Stimulated activated CD8-positive, alpha-beta memory T cell treated with anti-CD3 and anti-CD28 coated beads, Interleukin-4, amount 100 ng/mL, for 4 hours (primary cell): ENCODE measurements at regions not wholly inside any gene's neighbourhood (a gene's known extent, or its start where the extent isn't known, plus 50 kb on each side); places are given as distances from the start of the nearest gene placed in this dataset.

Experiments
- DNase-seq, 2 donors: peaks; one replicate each; pipeline ENCODE4 v3.0.0-alpha.2; 2020; ENCODE audit warnings: low read depth in 2 of 2, low spot score in 1 of 2

- no peak for DNase-seq
Measured at GRCh38 chr6:43911354-43912115, 141.5 kb downstream of the VEGFA start.

DNA sequence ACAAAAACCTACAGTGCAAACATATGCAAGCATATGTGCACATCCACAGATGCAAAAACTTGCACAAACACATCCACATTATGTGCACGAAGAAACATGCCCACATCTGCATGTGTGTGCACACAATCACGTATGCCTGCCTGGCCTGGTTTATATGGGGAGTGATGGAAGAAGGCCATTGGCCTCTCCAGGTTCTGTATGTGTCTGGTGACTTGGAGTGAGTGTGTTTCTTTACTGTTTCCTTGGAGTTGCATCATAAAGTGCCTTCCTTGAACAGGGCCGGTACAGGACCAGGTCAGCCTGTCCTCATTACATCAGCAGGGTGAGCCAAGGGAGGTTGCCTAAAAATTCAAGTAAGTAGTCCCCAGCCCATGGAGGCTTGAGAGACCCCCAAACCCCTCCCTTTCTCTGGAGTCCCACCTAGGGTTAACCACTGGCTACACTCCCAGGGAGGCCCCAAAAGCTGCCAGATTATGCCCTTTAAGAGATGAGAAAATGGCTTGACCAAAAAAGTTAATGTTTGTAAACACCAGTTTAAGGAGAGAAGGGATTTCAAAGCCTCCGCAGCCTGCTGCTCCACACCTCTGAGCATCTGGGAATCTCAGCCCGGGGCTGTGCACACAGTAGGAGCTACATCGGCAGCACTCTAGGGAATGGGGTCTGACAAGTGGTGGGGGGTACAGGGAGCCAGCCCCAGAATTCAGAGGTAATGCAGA lies 140.8 kb downstream of the VEGFA start:
- DNase-seq, result no peak

DNA sequence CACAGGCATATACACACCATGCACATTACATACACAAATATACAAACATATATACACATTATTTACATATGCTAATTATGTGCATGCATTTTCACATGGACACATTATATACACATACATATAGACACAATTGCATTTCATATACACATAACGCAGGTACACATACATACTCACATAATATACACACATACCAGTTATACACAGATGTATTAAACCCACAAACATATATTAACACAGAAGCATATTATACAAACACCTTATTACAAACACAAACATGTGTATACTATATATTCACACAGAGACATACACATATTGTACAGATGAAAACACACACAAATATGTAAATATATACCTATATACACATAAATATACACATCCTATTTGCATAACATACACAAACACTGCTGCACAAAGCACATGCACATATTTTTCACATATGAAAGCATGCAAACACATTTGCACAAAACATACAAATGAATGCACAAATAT lies 140.2 kb downstream of the VEGFA start:
- DNase-seq, result no peak

DNA sequence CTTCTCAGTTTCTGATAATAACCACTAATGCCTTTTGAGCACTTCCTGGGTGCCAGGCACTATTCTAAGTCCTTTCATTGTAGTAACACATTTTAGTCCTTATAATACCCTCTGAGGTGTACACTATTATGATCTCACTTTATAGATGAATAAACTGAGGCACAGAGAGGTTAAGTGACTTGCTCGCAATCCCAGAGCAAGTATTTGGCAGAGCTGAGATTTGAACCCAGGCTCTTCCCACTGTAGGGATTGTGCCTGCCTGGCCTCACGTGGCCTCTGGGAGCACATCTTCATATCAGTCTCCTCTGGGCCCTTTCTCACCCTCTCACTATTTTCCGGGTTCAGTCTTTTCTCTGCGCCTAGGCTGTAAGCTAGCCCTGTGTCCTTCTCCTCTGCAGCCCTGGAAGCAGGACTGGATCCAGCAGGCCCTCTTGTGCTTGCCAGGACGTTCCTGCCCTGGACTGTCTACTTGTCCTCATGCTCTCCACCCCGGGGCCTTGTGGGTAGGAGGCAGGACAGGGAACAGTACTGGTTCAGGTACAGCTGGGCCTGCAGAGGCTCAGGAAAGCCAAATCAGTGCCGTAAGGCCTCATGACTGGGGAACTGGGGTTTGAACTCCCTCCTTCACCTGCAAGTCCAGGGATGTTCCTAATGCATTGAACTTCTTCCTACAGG lies 139.6 kb downstream of the VEGFA start:
- DNase-seq, result no peak

DNA sequence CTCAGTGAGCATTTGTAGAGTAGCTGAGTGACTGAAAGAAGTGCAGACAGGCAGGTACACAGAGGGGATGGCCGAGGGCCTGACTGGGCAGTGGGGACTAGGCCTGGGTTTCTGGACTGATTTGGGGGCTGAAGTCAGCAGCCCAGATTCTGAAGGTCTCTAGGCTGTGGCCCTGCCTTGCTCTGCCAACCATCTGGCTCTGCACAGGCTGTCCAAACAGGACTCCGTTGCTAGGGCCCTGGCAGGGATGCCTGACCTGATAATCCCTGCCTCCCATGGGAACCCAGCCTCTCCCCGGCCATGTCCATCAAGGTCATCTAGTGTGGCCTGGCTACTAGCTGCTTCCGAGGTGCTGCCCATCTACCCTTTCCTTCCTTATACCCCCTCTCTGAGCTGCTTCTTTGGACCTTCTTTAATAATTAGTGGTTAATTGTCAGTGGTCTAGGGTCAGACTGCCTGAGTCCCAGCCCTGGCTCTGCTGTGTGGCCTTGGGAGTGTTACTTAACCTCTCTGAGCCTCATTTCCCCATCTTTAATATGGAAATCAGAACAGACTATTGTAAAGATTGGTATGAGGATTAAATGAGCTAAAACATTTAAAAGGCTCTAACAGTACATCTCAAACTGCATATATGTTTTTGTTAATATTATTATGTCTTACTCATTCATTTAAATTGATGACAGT lies 137.9 kb downstream of the VEGFA start:
- no peak for DNase-seq

DNA sequence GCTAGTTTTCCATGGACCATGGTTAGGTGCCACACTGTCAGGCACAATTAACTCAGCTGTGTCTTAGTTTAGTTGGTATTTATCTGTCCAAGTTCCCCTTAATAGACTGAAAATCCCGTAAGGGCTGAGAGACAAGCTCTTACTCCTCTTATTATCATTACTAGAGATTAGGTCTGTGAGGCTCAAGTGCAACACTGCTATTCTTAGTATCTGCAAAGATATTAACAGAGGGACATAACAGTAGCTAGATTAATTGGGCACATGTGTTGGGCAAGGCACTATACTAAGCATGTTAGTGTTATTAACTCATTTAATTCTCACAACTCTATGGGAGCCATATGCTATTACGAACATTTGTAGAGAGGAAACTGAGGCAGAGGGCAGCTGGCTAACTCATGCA lies 137.3 kb downstream of the VEGFA start:
- no peak for DNase-seq

DNA sequence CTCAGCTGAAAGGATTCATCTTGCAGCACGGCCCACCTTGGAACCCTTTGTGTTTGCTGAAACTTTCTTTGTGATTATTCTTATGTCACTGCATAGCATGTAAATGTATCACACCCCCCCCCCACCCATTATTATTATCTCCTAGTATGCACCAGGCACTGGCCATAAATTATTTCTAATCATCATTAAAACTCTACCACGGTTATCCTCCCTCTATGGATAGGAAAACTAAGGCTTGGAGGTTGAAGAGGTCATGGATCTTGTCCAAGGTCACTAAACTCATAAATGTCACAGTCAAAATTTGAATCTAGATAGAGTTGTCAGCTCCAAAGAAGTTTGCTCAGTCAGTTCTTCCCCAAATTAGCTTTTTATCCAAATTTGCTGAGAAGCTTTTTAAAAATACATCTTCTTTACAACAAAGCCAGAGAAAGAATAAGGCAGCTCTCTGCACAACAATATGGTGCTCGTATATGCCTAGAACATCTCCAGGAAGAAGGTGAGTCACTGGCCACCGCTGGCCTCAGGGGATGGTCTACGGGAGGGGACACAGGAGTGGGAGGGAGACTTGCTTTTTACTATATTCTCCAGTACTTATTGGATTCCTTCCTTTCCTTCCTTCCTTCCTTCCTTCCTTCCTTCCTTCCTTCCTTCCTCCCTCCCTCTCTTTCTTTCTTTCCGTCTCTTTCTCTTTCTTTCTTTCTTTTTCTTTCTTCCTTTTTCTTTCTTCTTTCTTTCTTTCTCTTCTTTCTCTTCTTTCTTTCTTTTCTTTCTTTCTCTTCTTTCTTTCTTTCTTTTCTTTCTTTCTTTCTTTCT lies 134.5 kb downstream of the VEGFA start:
- DNase-seq, result no peak

- no peak for DNase-seq
Measured at GRCh38 chr6:43903739-43904290, 133.8 kb downstream of the VEGFA start.

DNA sequence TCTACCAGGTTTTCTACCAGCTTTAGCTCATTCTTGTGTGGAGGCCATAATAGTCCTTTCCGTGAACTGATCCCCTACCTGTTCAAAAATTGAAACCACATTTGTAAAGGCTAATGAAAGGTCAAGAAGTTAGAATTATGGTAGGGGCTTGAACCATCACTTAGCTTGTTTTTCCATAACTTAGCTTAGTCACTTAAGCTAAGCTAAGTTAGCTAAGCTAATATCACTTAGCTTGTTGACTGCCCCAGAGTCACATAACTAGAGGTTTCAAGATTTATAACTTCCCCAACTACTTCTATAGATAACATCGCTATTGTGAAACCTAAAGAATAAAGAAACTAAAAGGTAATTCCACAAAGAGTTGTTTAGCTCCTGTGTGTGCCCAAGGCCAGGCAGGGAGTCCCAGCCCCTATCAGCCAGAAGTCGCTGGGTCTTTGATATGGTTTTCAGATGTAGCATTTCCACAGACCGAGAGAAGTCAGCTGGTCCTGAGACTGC lies 131.8 kb downstream of the VEGFA start:
- DNase-seq, result no peak

- DNase-seq, result no peak
Measured at GRCh38 chr6:43900916-43901732, 131.1 kb downstream of the VEGFA start.

DNA sequence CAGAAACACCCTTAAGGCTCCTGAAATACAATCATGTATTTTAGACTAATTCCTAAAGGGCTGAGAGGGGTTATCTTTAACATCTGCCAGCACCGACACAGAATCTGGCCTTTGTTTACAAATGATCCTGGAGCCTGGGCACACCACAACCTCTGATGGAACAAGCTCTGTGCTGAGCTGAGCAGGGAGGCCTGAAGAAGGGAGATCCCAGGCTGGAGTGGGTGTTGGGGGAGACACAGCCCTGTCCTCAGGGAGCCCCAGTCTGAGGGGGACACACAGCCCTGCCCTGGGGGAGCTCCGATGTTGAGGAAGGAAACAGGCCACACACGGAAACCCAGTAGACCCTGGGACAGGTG lies 130.5 kb downstream of the VEGFA start:
- DNase-seq, result no peak

- no peak for DNase-seq
Measured at GRCh38 chr6:43899830-43900229, 129.8 kb downstream of the VEGFA start.

DNA sequence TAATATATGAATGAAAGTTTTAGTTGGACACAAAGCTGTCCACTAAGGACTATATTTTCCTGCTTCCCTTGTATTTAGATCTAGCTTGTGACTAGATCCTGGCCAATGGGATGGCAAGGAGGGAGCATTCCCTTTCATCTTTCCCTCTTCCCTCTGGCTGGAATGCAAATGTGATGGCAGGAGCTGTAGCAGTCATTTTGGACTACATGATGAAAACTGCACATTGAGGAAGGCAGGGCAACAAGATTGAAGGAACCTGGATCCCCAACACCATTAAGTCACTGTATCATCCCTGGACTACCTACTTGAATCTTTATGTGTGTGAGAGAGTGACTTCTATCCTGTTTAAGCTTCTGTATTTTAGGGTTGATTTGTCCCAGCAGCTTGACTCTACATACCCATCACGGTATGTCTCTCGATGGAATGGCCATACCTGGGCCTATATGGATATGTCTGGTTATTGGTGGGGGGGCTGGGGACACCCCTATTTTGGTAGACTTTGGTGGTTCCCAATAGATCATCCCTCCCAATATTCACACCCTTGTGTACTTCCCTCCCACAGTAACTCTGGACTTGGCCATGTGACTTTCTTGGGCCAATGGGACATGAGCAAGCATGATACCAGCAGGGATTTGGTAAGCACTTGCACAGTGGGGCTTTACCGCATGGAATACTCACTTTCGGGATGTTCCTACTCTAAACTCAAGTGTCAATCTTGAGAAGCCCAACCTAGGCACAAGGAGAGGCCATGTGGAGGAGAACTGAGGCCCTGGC lies 128.5 kb downstream of the VEGFA start:
- no peak for DNase-seq

DNA sequence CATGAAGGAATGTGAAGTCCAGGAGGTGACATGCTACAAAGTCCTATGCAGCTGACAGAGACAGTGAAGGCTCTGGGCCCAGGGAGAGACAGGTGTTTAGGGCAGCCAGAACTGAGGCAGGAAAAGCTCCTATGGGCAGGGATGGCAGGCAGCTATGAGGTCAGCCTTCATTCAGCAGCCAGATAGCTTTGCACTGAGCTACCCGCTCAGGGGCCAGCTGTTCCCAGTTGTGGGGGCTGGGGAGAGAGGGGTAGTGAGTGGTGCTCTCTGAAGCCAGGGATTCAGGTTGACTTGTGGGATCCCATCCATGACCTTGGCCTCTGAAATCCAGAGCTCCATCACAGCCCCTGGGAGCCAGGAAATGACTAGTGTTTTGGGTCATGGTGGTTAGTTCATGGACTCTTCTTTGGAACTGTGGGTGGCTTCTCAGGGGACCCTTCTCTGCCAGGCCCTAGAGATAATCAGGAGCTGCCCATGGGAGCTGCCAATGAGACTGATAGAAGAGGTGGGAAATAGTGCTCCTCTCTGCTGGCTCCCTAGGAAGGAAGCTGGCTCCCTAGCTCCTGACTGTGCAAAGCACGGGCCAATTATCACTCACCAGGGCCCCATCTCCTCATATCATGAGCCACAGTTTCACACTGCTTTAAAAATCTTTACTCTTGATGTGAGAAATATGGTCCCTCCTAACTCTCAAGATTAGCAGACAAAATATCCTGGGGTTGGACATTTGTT lies 127.7 kb downstream of the VEGFA start:
- no peak for DNase-seq

GRCh38 chr6:43896329-43897255 lies 126.6 kb downstream of the VEGFA start:
- no peak for DNase-seq

- DNase-seq, result no peak
Measured at GRCh38 chr6:43895656-43896328, 125.8 kb downstream of the VEGFA start.
